GM23338 (cell line): ENCODE measurements at regions not wholly inside any gene's neighbourhood (a gene's known extent, or its start where the extent isn't known, plus 50 kb on each side); places are given as distances from the start of the nearest gene placed in this dataset.

Experiments used
- ATAC-seq: fragments of 200-7000 bp; cut with Tn5 transposase; 3 replicates; pipeline ENCODE4 v1.9.1; 2020
- DNase-seq: peaks from one replicate; pipeline ENCODE4 v3.0.0-alpha.2; 2015; ENCODE audit warnings: low spot score
- H2AFZ ChIP-seq: fragments of 200-600 bp; sonication (generic); 2 replicates; pipeline ENCODE4 v1.8.0; 2016; ENCODE audit warnings: antibody characterized with exemption, mild to moderate bottlenecking, moderate library complexity
- H3F3A ChIP-seq: fragments of 200-600 bp; sonication (generic); replicated peaks from 2 replicates; pipeline ENCODE4 v1.8.0; 2017; ENCODE audit warnings: antibody characterized with exemption, mixed run types, low read depth
- H3K27ac ChIP-seq: fragments of 200-600 bp; sonication (generic); 2 replicates; pipeline ENCODE4 v1.6.1; 2016; ENCODE audit warnings: low read depth
- H3K27me3 ChIP-seq: fragments of 200-600 bp; sonication (generic); 2 replicates; pipeline ENCODE4 v1.8.0; 2016; ENCODE audit warnings: mild to moderate bottlenecking, mixed run types, moderate library complexity; ENCODE audit not compliant: insufficient read depth
- H3K36me3 ChIP-seq: fragments of 200-600 bp; sonication (generic); 2 replicates; pipeline ENCODE4 v1.8.0; 2016; ENCODE audit warnings: mild to moderate bottlenecking; ENCODE audit not compliant: insufficient read depth
- H3K4me1 ChIP-seq: fragments of 200-600 bp; sonication (generic); 2 replicates; pipeline ENCODE4 v1.8.0; 2016; ENCODE audit warnings: mild to moderate bottlenecking, moderate library complexity; ENCODE audit not compliant: insufficient read depth
- H3K4me2 ChIP-seq: fragments of 200-600 bp; sonication (generic); 2 replicates; pipeline ENCODE4 v1.7.1; 2017; ENCODE audit warnings: mixed run types
- H3K4me3 ChIP-seq: fragments of 200-600 bp; sonication (generic); 2 replicates; pipeline ENCODE4 v1.6.1; 2016; ENCODE audit warnings: mixed run types
- H3K79me2 ChIP-seq: fragments of 200-600 bp; sonication (generic); replicated peaks from 2 replicates; pipeline ENCODE4 v1.8.0; 2017; ENCODE audit warnings: mild to moderate bottlenecking; ENCODE audit not compliant: insufficient read depth
- H3K9me2 ChIP-seq: fragments of 200-600 bp; sonication (generic); 2 replicates; pipeline ENCODE4 v1.8.0; 2017; ENCODE audit not compliant: insufficient read depth
- H4K20me1 ChIP-seq: fragments of 200-600 bp; sonication (generic); replicated peaks from 2 replicates; pipeline ENCODE4 v1.8.0; 2017; ENCODE audit warnings: mild to moderate bottlenecking; ENCODE audit not compliant: insufficient read depth
- H3K27ac Mint-ChIP-seq: 2 replicates; pipeline ENCODE4 v1.8.0; 2020; ENCODE audit warnings: inconsistent platforms, mild to moderate bottlenecking, moderate library complexity, mixed read lengths
- H3K27me3 Mint-ChIP-seq: 3 replicates; pipeline ENCODE4 v1.8.0; 2022; ENCODE audit warnings: low read depth, mild to moderate bottlenecking, moderate library complexity, mixed read lengths, inconsistent platforms; ENCODE audit not compliant: insufficient read depth, poor library complexity
- H3K36me3 Mint-ChIP-seq: 3 replicates; pipeline ENCODE4 v1.8.0; 2021; ENCODE audit warnings: low read depth, mild to moderate bottlenecking, inconsistent platforms, moderate library complexity, mixed read lengths
- H3K4me1 Mint-ChIP-seq: 3 replicates; pipeline ENCODE4 v1.8.0; 2020; ENCODE audit warnings: mild to moderate bottlenecking, inconsistent platforms, mixed read lengths
- H3K4me3 Mint-ChIP-seq: 3 replicates; pipeline ENCODE4 v1.8.0; 2021; ENCODE audit warnings: moderate library complexity, mild to moderate bottlenecking, inconsistent platforms, mixed read lengths
- H3K9me3 Mint-ChIP-seq: 3 replicates; pipeline ENCODE4 v1.8.0; 2020; ENCODE audit warnings: moderate library complexity, mild to moderate bottlenecking, inconsistent platforms, mixed read lengths
- CTCF ChIP-seq, 2 experiments: fragments of 200-600 bp in 1 of 2; sonication (generic) in 1 of 2; conservative IDR thresholded peaks; 2 replicates each; pipeline versions ENCODE4 v1.5.1 to v1.6.1; 2016 to 2017; ENCODE audit warnings: antibody characterized with exemption in 2 of 2, low read depth in 2 of 2, mild to moderate bottlenecking in 2 of 2, moderate library complexity in 1 of 2
- ETS1 ChIP-seq: IDR thresholded peaks from 2 replicates; pipeline ENCODE4 v1.6.1; 2016; ENCODE audit warnings: antibody characterized with exemption
- EZH2phosphoT487 ChIP-seq: fragments of 200-600 bp; sonication (generic); IDR thresholded peaks from one replicate; pipeline ENCODE4 v1.8.1; 2018; ENCODE audit warnings: antibody characterized with exemption; ENCODE audit not compliant: unreplicated experiment
- NANOG ChIP-seq: IDR thresholded peaks from 2 replicates; pipeline ENCODE4 v1.6.1; 2016; ENCODE audit warnings: antibody characterized with exemption, borderline replicate concordance
- POLR2AphosphoS5 ChIP-seq: IDR thresholded peaks from 2 replicates; pipeline ENCODE4 v1.6.1; 2016; ENCODE audit warnings: antibody characterized with exemption, low read depth
- REST ChIP-seq: IDR thresholded peaks from one replicate; pipeline ENCODE4 v1.6.1; 2018; ENCODE audit warnings: antibody characterized with exemption; ENCODE audit not compliant: unreplicated experiment
- STAT1 ChIP-seq: IDR thresholded peaks from one replicate; pipeline ENCODE4 v1.6.1; 2016; ENCODE audit warnings: antibody characterized with exemption; ENCODE audit not compliant: unreplicated experiment
- ZNF114 ChIP-seq: fragments of 250-450 bp; sonication (Bioruptor Pico); IDR thresholded peaks from 2 replicates; pipeline ENCODE4 v1.5.0; 2020; ENCODE audit warnings: mild to moderate bottlenecking, moderate library complexity
- ZNF331 ChIP-seq: fragments of 250-450 bp; sonication (Bioruptor Pico); IDR thresholded peaks from 2 replicates; pipeline ENCODE4 v1.5.0; 2020; ENCODE audit warnings: low read depth, mild to moderate bottlenecking, moderate library complexity
- ZNF462 ChIP-seq: fragments of 250-450 bp; sonication (Bioruptor Pico); IDR thresholded peaks from 2 replicates; pipeline ENCODE4 v1.5.0; 2020; ENCODE audit warnings: mild to moderate bottlenecking, moderate library complexity

- TF ChIP-seq ZNF462 (CRISPR knock-in tag) (no peak), ZNF114 (CRISPR knock-in tag) (no peak), EZH2phosphoT487 (no peak), CTCF (conservative IDR thresholded peaks at IDR 0.05; ENCODE audit: low read depth in 2 of 2) (no peak)
Measured at GRCh38 chr20:61105395-61105794, 146.7 kb upstream of the CDH4 start (continued).

- H3K27me3 Mint-ChIP-seq = peaks cover 25% of the 10 kb centered on the region
- no peak for DNase-seq
- H3K4me3 ChIP-seq = no peak overlapping the region
- ATAC-seq = no peak
- no peak overlapping the region for H3K27ac Mint-ChIP-seq
- H3F3A ChIP-seq = no peaks in the 10 kb centered on the region
- H3K79me2 ChIP-seq = no peaks in the 10 kb centered on the region
- peaks cover 9% of the 10 kb centered on the region; the same call in 2 of the 3 replicates for H3K4me1 Mint-ChIP-seq
- 0 out of 2 replicates have a peak, but pooled peaks cover 6% of the 10 kb centered on the region for H3K27me3 ChIP-seq
- no peak overlapping the region for H3K4me2 ChIP-seq
- no peaks in the 10 kb centered on the region for H4K20me1 ChIP-seq
- no peak overlapping the region for H3K4me3 Mint-ChIP-seq
- no peaks in the 10 kb centered on the region; the same call in 2 of the 3 replicates for H3K9me3 Mint-ChIP-seq
- no peaks in the 10 kb centered on the region; the same call in 2 of the 3 replicates for H3K36me3 Mint-ChIP-seq
- H3K9me2 ChIP-seq = no peaks in the 10 kb centered on the region
- no peaks in the 10 kb centered on the region for H3K36me3 ChIP-seq
- H2AFZ ChIP-seq = no peak overlapping the region
- no peak overlapping the region for H3K27ac ChIP-seq
- H3K4me1 ChIP-seq = no peaks in the 10 kb centered on the region
- TF ChIP-seq NANOG = no peak
- TF ChIP-seq CTCF (conservative IDR thresholded peaks at IDR 0.05; ENCODE audit: low read depth in 2 of 2) = no peak
- no peak for TF ChIP-seq STAT1
- no peak for TF ChIP-seq EZH2phosphoT487
- no peak for TF ChIP-seq ZNF331 (CRISPR knock-in tag)
- TF ChIP-seq POLR2AphosphoS5 = no peak
- no peak for TF ChIP-seq ETS1
- no peak for TF ChIP-seq ZNF114 (CRISPR knock-in tag)
- TF ChIP-seq REST = no peak
Measured at GRCh38 chr20:61106438-61106837, 145.6 kb upstream of the CDH4 start.
